BE2C (cell line): ENCODE measurements at regions not wholly inside any gene's neighbourhood (a gene's known extent, or its start where the extent isn't known, plus 50 kb on each side); places are given as distances from the start of the nearest gene placed in this dataset.

Source experiments
- DNase-seq: peaks from one replicate; pipeline ENCODE4 v3.0.0-alpha.2; 2020
- H3K27me3 ChIP-seq: fragments of 250-450 bp; sonication (Bioruptor Pico); 2 replicates; pipeline ENCODE4 v1.5.1; 2020; ENCODE audit warnings: mild to moderate bottlenecking
- H3K36me3 ChIP-seq: fragments of 250-450 bp; sonication (Bioruptor Pico); 2 replicates; pipeline ENCODE4 v1.5.1; 2020; ENCODE audit warnings: mild to moderate bottlenecking
- H3K4me1 ChIP-seq: fragments of 250-450 bp; sonication (Bioruptor Pico); 2 replicates; pipeline ENCODE4 v1.5.1; 2020
- H3K4me3 ChIP-seq: 2 replicates; pipeline ENCODE4 v1.5.1; 2011; ENCODE audit warnings: low read depth, low read length
- H3K9me3 ChIP-seq: fragments of 250-450 bp; sonication (Bioruptor Pico); 2 replicates; pipeline ENCODE4 v1.5.1; 2020
- TF ChIP-seq, protein P1 (sequence below): IDR thresholded peaks from 2 replicates; pipeline ENCODE4 v1.5.1; 2012; ENCODE audit warnings: mild to moderate bottlenecking, low read depth, low read length

DNA sequence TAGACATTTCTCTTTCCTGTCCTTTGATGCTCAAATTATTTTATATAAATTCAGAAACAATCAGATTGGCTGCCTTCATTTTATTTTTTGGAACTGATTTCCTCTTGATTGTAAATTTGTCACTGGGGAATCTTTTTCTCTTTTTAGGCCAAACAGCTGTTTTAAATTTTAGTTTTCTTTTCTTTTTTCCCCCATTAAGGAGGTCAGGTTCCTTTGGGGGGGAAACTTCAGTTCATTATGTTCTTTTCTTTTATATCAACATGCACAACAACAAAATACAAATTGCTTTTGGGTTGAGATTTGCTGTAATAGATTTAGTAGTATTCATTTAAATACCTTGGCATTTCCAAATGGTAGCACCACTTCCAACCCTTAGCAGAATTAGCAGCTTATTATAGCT lies 264.8 kb upstream of the SPRY2 start:
- TF ChIP-seq, protein P1, sequence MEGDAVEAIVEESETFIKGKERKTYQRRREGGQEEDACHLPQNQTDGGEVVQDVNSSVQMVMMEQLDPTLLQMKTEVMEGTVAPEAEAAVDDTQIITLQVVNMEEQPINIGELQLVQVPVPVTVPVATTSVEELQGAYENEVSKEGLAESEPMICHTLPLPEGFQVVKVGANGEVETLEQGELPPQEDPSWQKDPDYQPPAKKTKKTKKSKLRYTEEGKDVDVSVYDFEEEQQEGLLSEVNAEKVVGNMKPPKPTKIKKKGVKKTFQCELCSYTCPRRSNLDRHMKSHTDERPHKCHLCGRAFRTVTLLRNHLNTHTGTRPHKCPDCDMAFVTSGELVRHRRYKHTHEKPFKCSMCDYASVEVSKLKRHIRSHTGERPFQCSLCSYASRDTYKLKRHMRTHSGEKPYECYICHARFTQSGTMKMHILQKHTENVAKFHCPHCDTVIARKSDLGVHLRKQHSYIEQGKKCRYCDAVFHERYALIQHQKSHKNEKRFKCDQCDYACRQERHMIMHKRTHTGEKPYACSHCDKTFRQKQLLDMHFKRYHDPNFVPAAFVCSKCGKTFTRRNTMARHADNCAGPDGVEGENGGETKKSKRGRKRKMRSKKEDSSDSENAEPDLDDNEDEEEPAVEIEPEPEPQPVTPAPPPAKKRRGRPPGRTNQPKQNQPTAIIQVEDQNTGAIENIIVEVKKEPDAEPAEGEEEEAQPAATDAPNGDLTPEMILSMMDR = no peak
- H3K4me1 ChIP-seq = no peaks in the 10 kb centered on the region
- no peaks in the 10 kb centered on the region for H3K27me3 ChIP-seq

DNA sequence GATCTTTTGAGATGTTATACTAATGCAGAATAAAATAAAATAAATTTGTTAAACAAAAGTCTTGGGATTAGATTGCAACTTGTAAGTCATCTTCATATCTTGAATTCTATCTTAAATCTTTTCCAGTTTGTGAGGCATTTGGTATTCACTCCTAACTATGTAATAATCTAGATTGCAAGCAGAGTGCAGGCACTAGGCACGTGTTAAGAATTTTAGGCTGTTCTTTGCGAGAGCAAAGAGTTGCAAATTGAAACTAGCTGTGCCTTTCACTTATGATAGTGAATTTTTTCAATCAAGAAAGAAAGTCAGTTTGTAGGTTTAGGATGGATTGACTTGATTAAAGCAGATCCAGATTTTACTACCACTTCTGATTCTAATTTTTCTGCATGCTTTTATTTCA lies 264.1 kb upstream of the SPRY2 start:
- H3K36me3 ChIP-seq = no peaks in the 10 kb centered on the region
- no peak for DNase-seq
- TF ChIP-seq, protein P1 = no peak

More for the DNA sequence above, 264.8 kb upstream of the SPRY2 start:
- Histone ChIP-seq H3K4me3 (no peak overlapping the region), H3K36me3 (no peaks in the 10 kb centered on the region), H3K9me3 (no peaks in the 10 kb centered on the region)
- DNase-seq = no peak

DNA sequence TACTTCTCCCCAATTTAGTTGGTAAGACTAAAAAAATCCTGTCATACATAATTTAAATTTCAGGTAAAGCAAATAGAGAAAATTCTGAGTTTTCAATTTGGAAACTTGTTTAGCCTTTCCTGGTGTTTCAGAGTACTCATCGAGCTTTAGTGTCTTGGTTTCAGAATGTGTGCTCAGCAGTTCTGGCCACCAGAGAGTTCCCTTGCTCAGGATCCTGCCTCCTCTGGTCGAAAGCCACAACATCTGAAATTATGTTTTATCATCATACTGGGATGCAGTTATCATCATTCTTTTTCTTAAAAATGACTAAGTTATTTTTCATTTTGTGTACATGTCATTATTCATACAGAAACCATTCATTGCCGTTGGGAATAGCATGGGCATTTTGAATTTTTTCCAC lies 263.2 kb upstream of the SPRY2 start:
- TF ChIP-seq, protein P1 = no peak
- no peak overlapping the region for H3K4me3 ChIP-seq
- no peaks in the 10 kb centered on the region for H3K36me3 ChIP-seq
- no peaks in the 10 kb centered on the region for H3K9me3 ChIP-seq
- H3K4me1 ChIP-seq = no peaks in the 10 kb centered on the region
- DNase-seq = no peak
- H3K27me3 ChIP-seq = no peaks in the 10 kb centered on the region

More for the DNA sequence above, 264.1 kb upstream of the SPRY2 start:
- Histone ChIP-seq H3K27me3 (no peaks in the 10 kb centered on the region), H3K9me3 (no peaks in the 10 kb centered on the region), H3K4me1 (no peaks in the 10 kb centered on the region), H3K4me3 (no peak overlapping the region)

DNA sequence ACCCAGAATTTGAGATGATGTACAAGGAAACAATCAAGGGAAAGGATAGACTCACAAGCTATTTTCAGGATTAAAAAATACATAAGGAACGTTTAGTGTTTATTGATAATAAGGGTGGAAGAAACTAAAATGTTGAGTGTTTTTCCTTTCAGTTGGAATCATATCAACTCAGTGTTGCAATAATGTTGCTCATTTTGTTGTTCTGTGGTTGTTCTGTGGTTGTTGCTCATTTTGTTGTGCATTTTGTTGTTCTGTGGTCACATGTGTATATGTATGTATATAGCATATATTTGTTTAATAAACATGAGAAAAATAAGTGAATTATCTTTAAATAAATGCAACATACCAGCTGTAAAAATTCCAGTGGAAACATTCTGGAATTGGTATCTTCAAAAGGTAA lies 262.4 kb upstream of the SPRY2 start:
- Histone ChIP-seq H3K27me3 (no peaks in the 10 kb centered on the region), H3K4me1 (no peaks in the 10 kb centered on the region), H3K36me3 (no peaks in the 10 kb centered on the region), H3K4me3 (no peak overlapping the region), H3K9me3 (no peaks in the 10 kb centered on the region)
- DNase-seq = no peak
- TF ChIP-seq, protein P1 = no peak

DNA sequence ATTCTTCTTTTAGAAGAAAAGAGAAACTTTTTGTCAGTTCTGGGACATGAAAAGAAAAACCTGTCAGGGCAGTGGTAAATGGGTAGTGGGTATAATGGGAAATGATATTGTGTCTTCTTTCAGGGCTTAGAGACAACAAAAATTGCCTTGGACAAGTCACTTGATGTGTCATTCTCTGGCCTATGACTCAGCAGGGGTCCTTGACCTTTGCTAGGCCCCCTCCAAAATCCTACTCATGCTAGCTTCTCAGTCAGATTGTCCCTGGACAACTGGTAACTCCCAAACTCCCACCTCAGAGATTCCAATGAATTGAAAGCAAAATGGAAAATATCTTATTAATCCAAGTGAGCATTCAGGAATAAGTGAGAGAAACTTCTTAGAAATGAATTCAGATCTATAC lies 258.8 kb upstream of the SPRY2 start:
- DNase-seq = no peak
- Histone ChIP-seq H3K4me1 (no peaks in the 10 kb centered on the region), H3K9me3 (no peaks in the 10 kb centered on the region), H3K36me3 (no peaks in the 10 kb centered on the region), H3K4me3 (no peak overlapping the region), H3K27me3 (no peaks in the 10 kb centered on the region)
- TF ChIP-seq, protein P1 = no peak

DNA sequence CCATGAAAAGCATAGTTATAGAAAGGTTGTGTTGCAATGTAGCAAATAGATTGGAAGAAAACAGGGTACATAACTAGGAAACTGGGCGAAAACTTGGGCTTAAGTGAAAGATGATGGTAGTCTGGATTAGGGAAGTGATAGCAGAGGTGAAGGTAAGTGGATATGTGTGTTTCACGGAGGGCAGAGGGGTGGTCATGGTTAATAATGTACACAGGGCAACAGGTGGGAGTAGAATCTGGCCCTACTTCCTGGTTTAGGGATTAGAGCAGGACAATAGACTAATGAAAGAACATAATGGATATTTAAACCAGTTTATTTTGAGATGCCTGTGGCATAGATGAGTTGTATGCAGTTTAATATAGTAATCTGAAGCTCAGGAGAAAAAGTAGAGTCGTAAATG lies 257.3 kb upstream of the SPRY2 start:
- Histone ChIP-seq H3K36me3 (no peaks in the 10 kb centered on the region), H3K9me3 (no peaks in the 10 kb centered on the region), H3K4me1 (no peaks in the 10 kb centered on the region), H3K27me3 (no peaks in the 10 kb centered on the region), H3K4me3 (no peak overlapping the region)
- DNase-seq = no peak
- TF ChIP-seq, protein P1 = no peak
